Uterus (tissue), 2 donors: ENCODE measurements at regions not wholly inside any gene's neighbourhood (a gene's known extent, or its start where the extent isn't known, plus 50 kb on each side); places are given as distances from the start of the nearest gene placed in this dataset.

Experiments
- POLR2A ChIP-seq, 2 donors: fragments of 450-650 bp; IDR thresholded peaks; one replicate each; pipeline ENCODE4 v1.6.1; 2016; ENCODE audit warnings: antibody characterized with exemption in 2 of 2, mild to moderate bottlenecking in 1 of 2, moderate library complexity in 1 of 2
- TF ChIP-seq, protein P1 (sequence below), 4 experiments: fragments of 200-600 bp in 2 of 4; fragments of 450-650 bp in 2 of 4; sonication (generic) in 2 of 4; IDR thresholded peaks; one replicate each; pipeline ENCODE4 v1.5.1; 2016 to 2019; ENCODE audit warnings: antibody characterized with exemption in 4 of 4, mild to moderate bottlenecking in 2 of 4, moderate library complexity in 1 of 4

DNA sequence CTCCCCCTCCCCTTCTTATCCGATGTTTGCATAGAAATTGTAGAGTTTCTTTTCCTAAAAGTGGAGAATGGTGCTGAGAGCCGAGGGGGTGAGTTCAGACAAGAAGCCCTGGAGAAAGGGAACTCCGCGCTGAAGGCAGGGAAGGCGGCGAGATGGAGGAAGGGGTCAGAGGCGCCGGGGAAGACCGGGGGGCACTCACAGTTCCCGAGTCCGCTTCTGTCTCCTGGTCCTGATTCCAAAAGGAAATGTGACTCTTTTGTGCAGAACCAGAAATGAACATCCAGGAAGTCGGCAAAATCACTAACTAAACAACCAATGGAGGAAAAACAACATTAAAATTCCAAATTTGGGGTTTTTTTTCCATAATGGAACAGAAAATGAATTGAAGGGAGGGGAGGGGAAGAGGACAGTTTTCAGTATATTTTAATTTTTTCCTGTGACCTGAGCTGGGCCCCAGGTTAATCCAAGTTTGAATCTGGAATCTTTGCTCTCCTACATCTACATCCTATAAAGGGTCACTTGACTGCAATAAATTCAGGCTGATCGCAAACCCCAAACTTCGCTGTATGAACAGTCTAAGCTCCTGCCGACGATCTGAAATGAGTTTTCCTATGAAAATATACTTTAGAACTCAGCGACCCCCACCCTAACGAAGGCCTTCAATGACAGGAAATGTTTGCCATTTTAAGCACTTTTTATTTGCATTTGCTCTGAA, 252.3 kb downstream of the C16orf95 start:
- no peak for TF ChIP-seq POLR2A (IDR thresholded peaks at IDR 0.05)
- TF ChIP-seq, protein P1, sequence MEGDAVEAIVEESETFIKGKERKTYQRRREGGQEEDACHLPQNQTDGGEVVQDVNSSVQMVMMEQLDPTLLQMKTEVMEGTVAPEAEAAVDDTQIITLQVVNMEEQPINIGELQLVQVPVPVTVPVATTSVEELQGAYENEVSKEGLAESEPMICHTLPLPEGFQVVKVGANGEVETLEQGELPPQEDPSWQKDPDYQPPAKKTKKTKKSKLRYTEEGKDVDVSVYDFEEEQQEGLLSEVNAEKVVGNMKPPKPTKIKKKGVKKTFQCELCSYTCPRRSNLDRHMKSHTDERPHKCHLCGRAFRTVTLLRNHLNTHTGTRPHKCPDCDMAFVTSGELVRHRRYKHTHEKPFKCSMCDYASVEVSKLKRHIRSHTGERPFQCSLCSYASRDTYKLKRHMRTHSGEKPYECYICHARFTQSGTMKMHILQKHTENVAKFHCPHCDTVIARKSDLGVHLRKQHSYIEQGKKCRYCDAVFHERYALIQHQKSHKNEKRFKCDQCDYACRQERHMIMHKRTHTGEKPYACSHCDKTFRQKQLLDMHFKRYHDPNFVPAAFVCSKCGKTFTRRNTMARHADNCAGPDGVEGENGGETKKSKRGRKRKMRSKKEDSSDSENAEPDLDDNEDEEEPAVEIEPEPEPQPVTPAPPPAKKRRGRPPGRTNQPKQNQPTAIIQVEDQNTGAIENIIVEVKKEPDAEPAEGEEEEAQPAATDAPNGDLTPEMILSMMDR (IDR thresholded peaks at IDR 0.05) = no peak
